ENCODE measurements at regions not wholly inside any gene's neighbourhood (a gene's known extent, or its start where the extent isn't known, plus 50 kb on each side); places are given as distances from the start of the nearest gene placed in this dataset.

- TF ChIP-seq CTCF (IDR thresholded peaks at IDR 0.05), result no peak
- TF ChIP-seq EZH2phosphoT487 (IDR thresholded peaks at IDR 0.05), result no peak
Observed at GRCh38 chr18:75548353-75548905, 120.9 kb upstream of the SMIM21 start.
